ENCODE measurements at regions not wholly inside any gene's neighbourhood (a gene's known extent, or its start where the extent isn't known, plus 50 kb on each side); places are given as distances from the start of the nearest gene placed in this dataset.

- Histone ChIP-seq H3K79me2 (ENCODE audit: control insufficient read depth, insufficient read depth, low read length) (no peaks in the 10 kb centered on the region), H3K4me2 (ENCODE audit: insufficient read depth, low read length) (no peak overlapping the region), H3K36me3 (ENCODE audit: control insufficient read depth in 2 of 2, extremely low read depth in 1 of 2, insufficient read depth in 2 of 2, low read length in 2 of 2) (no peaks in the 10 kb centered on the region), H3K9ac (replicated peaks; ENCODE audit: extremely low read depth, insufficient read depth, low read length) (no peak overlapping the region), H3K27me3 (ENCODE audit: control insufficient read depth in 2 of 2, insufficient read depth in 2 of 2, low read length in 2 of 2) (no peaks in the 10 kb centered on the region), H4K20me1 (replicated peaks; ENCODE audit: control insufficient read depth, extremely low read depth, insufficient read depth, low read length) (no peaks in the 10 kb centered on the region), H3K4me3 (replicated peaks in 1 of 3; ENCODE audit: insufficient read depth in 1 of 3, low read depth in 1 of 3, low read length in 3 of 3) (no peak overlapping the region), H2AFZ (ENCODE audit: low read depth, low read length) (no peak overlapping the region), H3K9me3 (replicated peaks; ENCODE audit: control insufficient read depth, insufficient read depth, low read length) (no peaks in the 10 kb centered on the region), H3K9me1 (replicated peaks; ENCODE audit: control insufficient read depth, extremely low read depth, insufficient read depth, low read length) (no peaks in the 10 kb centered on the region), H3K4me1 (ENCODE audit: control insufficient read depth, extremely low read depth, insufficient read depth, low read length) (no peaks in the 10 kb centered on the region), H3K27ac (ENCODE audit: insufficient read depth, low read depth, low read length) (no peak overlapping the region)
- dilution Hi-C loops (cut with MboI; ENCODE audit: extremely low pct_ligation_motif_present, low sequenced_read_pairs), result no loop called here
- FAIRE-seq (no peak), DNase-seq (ENCODE audit: low read depth, low spot score) (no peak)
- POLR2A ChIA-PET, result no interaction called here
- CTCF ChIA-PET, result interaction anchor here (1.1 to 1.2 kb wide), 2 partner anchors 21 to 24 kb away, joined by 3 to 4 read pairs; no protein-coding TSS in a partner anchor
- intact Hi-C loops (cut with micrococcal nuclease), result loop anchor here (5.0 kb wide), 1 partner anchor 413 kb away; the partner anchor contains the start of gene SOX9
- TF ChIP-seq GATA2 (IDR thresholded peaks at IDR 0.05; ENCODE audit: insufficient read depth, insufficient read length, low read depth, low read length) (no peak), FOS (IDR thresholded peaks at IDR 0.05; ENCODE audit: borderline replicate concordance, insufficient read depth, low read length) (no peak), POLR2AphosphoS5 (IDR thresholded peaks at IDR 0.05; ENCODE audit: insufficient read depth, low read depth, low read length) (no peak), POLR2A (IDR thresholded peaks at IDR 0.05; ENCODE audit: low read depth, low read length) (no peak), EZH2 (IDR thresholded peaks at IDR 0.05; ENCODE audit: borderline replicate concordance, low read depth, low read length, severe bottlenecking) (no peak), JUN (IDR thresholded peaks at IDR 0.05; ENCODE audit: borderline replicate concordance, insufficient read depth, insufficient read length, low read depth) (no peak), MYC (IDR thresholded peaks at IDR 0.05; ENCODE audit: low read depth, low read length) (no peak), CTCF (IDR thresholded peaks at IDR 0.05; ENCODE audit: extremely low read depth in 1 of 2, insufficient read depth in 1 of 2, low read depth in 1 of 2, low read length in 2 of 2) (no peak), MAX (IDR thresholded peaks at IDR 0.05; ENCODE audit: insufficient read depth, insufficient read length) (no peak)
- no TSS peak for BruUV-seq (replicated peaks)
Measured at GRCh38 chr17:72535779-72536178, 415.0 kb downstream of the SOX9 start.
